GM23338 (cell line): ENCODE measurements at regions not wholly inside any gene's neighbourhood (a gene's known extent, or its start where the extent isn't known, plus 50 kb on each side); places are given as distances from the start of the nearest gene placed in this dataset.

Source experiments
- ATAC-seq: fragments of 200-7000 bp; cut with Tn5 transposase; 3 replicates; pipeline ENCODE4 v1.9.1; 2020
- DNase-seq: peaks from one replicate; pipeline ENCODE4 v3.0.0-alpha.2; 2015; ENCODE audit warnings: low spot score
- H2AFZ ChIP-seq: fragments of 200-600 bp; sonication (generic); 2 replicates; pipeline ENCODE4 v1.8.0; 2016; ENCODE audit warnings: antibody characterized with exemption, mild to moderate bottlenecking, moderate library complexity
- H3F3A ChIP-seq: fragments of 200-600 bp; sonication (generic); replicated peaks from 2 replicates; pipeline ENCODE4 v1.8.0; 2017; ENCODE audit warnings: antibody characterized with exemption, mixed run types, low read depth
- H3K27ac ChIP-seq: fragments of 200-600 bp; sonication (generic); 2 replicates; pipeline ENCODE4 v1.6.1; 2016; ENCODE audit warnings: low read depth
- H3K27me3 ChIP-seq: fragments of 200-600 bp; sonication (generic); 2 replicates; pipeline ENCODE4 v1.8.0; 2016; ENCODE audit warnings: mild to moderate bottlenecking, mixed run types, moderate library complexity; ENCODE audit not compliant: insufficient read depth
- H3K36me3 ChIP-seq: fragments of 200-600 bp; sonication (generic); 2 replicates; pipeline ENCODE4 v1.8.0; 2016; ENCODE audit warnings: mild to moderate bottlenecking; ENCODE audit not compliant: insufficient read depth
- H3K4me1 ChIP-seq: fragments of 200-600 bp; sonication (generic); 2 replicates; pipeline ENCODE4 v1.8.0; 2016; ENCODE audit warnings: mild to moderate bottlenecking, moderate library complexity; ENCODE audit not compliant: insufficient read depth
- H3K4me2 ChIP-seq: fragments of 200-600 bp; sonication (generic); 2 replicates; pipeline ENCODE4 v1.7.1; 2017; ENCODE audit warnings: mixed run types
- H3K4me3 ChIP-seq: fragments of 200-600 bp; sonication (generic); 2 replicates; pipeline ENCODE4 v1.6.1; 2016; ENCODE audit warnings: mixed run types
- H3K79me2 ChIP-seq: fragments of 200-600 bp; sonication (generic); replicated peaks from 2 replicates; pipeline ENCODE4 v1.8.0; 2017; ENCODE audit warnings: mild to moderate bottlenecking; ENCODE audit not compliant: insufficient read depth
- H3K9me2 ChIP-seq: fragments of 200-600 bp; sonication (generic); 2 replicates; pipeline ENCODE4 v1.8.0; 2017; ENCODE audit not compliant: insufficient read depth
- H4K20me1 ChIP-seq: fragments of 200-600 bp; sonication (generic); replicated peaks from 2 replicates; pipeline ENCODE4 v1.8.0; 2017; ENCODE audit warnings: mild to moderate bottlenecking; ENCODE audit not compliant: insufficient read depth
- H3K27ac Mint-ChIP-seq: 2 replicates; pipeline ENCODE4 v1.8.0; 2020; ENCODE audit warnings: inconsistent platforms, mild to moderate bottlenecking, moderate library complexity, mixed read lengths
- H3K27me3 Mint-ChIP-seq: 3 replicates; pipeline ENCODE4 v1.8.0; 2022; ENCODE audit warnings: low read depth, mild to moderate bottlenecking, moderate library complexity, mixed read lengths, inconsistent platforms; ENCODE audit not compliant: insufficient read depth, poor library complexity
- H3K36me3 Mint-ChIP-seq: 3 replicates; pipeline ENCODE4 v1.8.0; 2021; ENCODE audit warnings: low read depth, mild to moderate bottlenecking, inconsistent platforms, moderate library complexity, mixed read lengths
- H3K4me1 Mint-ChIP-seq: 3 replicates; pipeline ENCODE4 v1.8.0; 2020; ENCODE audit warnings: mild to moderate bottlenecking, inconsistent platforms, mixed read lengths
- H3K4me3 Mint-ChIP-seq: 3 replicates; pipeline ENCODE4 v1.8.0; 2021; ENCODE audit warnings: moderate library complexity, mild to moderate bottlenecking, inconsistent platforms, mixed read lengths
- H3K9me3 Mint-ChIP-seq: 3 replicates; pipeline ENCODE4 v1.8.0; 2020; ENCODE audit warnings: moderate library complexity, mild to moderate bottlenecking, inconsistent platforms, mixed read lengths
- CREB1 ChIP-seq: fragments of 250-450 bp; sonication (Bioruptor Pico); IDR thresholded peaks from 2 replicates; pipeline ENCODE4 v1.5.0; 2020; ENCODE audit warnings: low read depth, mild to moderate bottlenecking, moderate library complexity
- EZH2 ChIP-seq: fragments of 200-600 bp; sonication (generic); IDR thresholded peaks from one replicate; pipeline ENCODE4 v1.8.0; 2017; ENCODE audit warnings: antibody characterized with exemption, mild to moderate bottlenecking, low read depth; ENCODE audit not compliant: unreplicated experiment
- EZH2phosphoT487 ChIP-seq: fragments of 200-600 bp; sonication (generic); IDR thresholded peaks from one replicate; pipeline ENCODE4 v1.8.1; 2018; ENCODE audit warnings: antibody characterized with exemption; ENCODE audit not compliant: unreplicated experiment
- JUNB ChIP-seq: IDR thresholded peaks from one replicate; pipeline ENCODE4 v1.6.1; 2016; ENCODE audit warnings: antibody characterized with exemption; ENCODE audit not compliant: unreplicated experiment
- NANOG ChIP-seq: IDR thresholded peaks from 2 replicates; pipeline ENCODE4 v1.6.1; 2016; ENCODE audit warnings: antibody characterized with exemption, borderline replicate concordance
- POLR2AphosphoS5 ChIP-seq: IDR thresholded peaks from 2 replicates; pipeline ENCODE4 v1.6.1; 2016; ENCODE audit warnings: antibody characterized with exemption, low read depth
- STAT1 ChIP-seq: IDR thresholded peaks from one replicate; pipeline ENCODE4 v1.6.1; 2016; ENCODE audit warnings: antibody characterized with exemption; ENCODE audit not compliant: unreplicated experiment
- ZNF114 ChIP-seq: fragments of 250-450 bp; sonication (Bioruptor Pico); IDR thresholded peaks from 2 replicates; pipeline ENCODE4 v1.5.0; 2020; ENCODE audit warnings: mild to moderate bottlenecking, moderate library complexity
- ZNF331 ChIP-seq: fragments of 250-450 bp; sonication (Bioruptor Pico); IDR thresholded peaks from 2 replicates; pipeline ENCODE4 v1.5.0; 2020; ENCODE audit warnings: low read depth, mild to moderate bottlenecking, moderate library complexity
- TF ChIP-seq, protein P1 (sequence below): IDR thresholded peaks from one replicate; pipeline ENCODE4 v1.6.1; 2018; ENCODE audit warnings: antibody characterized with exemption; ENCODE audit not compliant: unreplicated experiment
- TF ChIP-seq, protein P2 (sequence below): IDR thresholded peaks from 2 replicates; pipeline ENCODE4 v1.6.1; 2016; ENCODE audit warnings: antibody characterized with exemption
- TF ChIP-seq, protein P3 (sequence below), 2 experiments: fragments of 200-600 bp in 1 of 2; sonication (generic) in 1 of 2; conservative IDR thresholded peaks; 2 replicates each; pipeline versions ENCODE4 v1.5.1 to v1.6.1; 2016 to 2017; ENCODE audit warnings: antibody characterized with exemption in 2 of 2, low read depth in 2 of 2, mild to moderate bottlenecking in 2 of 2, moderate library complexity in 1 of 2
- TF ChIP-seq, protein P4 (sequence below): fragments of 250-450 bp; sonication (Bioruptor Pico); IDR thresholded peaks from 2 replicates; pipeline ENCODE4 v1.5.0; 2020; ENCODE audit warnings: mild to moderate bottlenecking, moderate library complexity

DNA sequence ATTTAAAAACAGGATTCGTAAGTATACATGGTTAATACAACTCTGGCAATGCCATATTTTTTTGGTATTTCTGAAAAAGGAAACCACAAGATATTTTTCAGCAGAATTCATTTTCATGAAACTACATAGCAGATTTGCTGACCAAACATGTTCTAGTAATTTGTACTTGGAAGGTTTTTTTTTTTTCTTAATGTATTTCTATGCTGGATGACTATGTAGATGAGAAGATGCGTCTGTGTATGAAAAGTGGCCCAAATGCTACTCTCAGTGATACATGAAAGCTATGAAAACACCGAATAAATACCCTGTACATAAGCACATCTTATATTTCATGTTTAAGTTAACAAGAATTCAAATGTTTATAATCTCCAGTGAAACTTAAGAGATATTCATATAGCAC is 400.9 kb upstream of the CYLC2 start:
- no peak overlapping the region for H2AFZ ChIP-seq
- no peak overlapping the region for H3K4me3 ChIP-seq
- no peaks in the 10 kb centered on the region for H3K9me2 ChIP-seq
- H3K4me1 ChIP-seq: no peaks in the 10 kb centered on the region
- no peaks in the 10 kb centered on the region for H4K20me1 ChIP-seq
- DNase-seq (no peak), ATAC-seq (no peak)
- no peaks in the 10 kb centered on the region for H3K79me2 ChIP-seq
- no peak for TF ChIP-seq JUNB
- no peak for TF ChIP-seq POLR2AphosphoS5
- TF ChIP-seq ZNF331 (CRISPR knock-in tag): no peak
- TF ChIP-seq, protein P1, sequence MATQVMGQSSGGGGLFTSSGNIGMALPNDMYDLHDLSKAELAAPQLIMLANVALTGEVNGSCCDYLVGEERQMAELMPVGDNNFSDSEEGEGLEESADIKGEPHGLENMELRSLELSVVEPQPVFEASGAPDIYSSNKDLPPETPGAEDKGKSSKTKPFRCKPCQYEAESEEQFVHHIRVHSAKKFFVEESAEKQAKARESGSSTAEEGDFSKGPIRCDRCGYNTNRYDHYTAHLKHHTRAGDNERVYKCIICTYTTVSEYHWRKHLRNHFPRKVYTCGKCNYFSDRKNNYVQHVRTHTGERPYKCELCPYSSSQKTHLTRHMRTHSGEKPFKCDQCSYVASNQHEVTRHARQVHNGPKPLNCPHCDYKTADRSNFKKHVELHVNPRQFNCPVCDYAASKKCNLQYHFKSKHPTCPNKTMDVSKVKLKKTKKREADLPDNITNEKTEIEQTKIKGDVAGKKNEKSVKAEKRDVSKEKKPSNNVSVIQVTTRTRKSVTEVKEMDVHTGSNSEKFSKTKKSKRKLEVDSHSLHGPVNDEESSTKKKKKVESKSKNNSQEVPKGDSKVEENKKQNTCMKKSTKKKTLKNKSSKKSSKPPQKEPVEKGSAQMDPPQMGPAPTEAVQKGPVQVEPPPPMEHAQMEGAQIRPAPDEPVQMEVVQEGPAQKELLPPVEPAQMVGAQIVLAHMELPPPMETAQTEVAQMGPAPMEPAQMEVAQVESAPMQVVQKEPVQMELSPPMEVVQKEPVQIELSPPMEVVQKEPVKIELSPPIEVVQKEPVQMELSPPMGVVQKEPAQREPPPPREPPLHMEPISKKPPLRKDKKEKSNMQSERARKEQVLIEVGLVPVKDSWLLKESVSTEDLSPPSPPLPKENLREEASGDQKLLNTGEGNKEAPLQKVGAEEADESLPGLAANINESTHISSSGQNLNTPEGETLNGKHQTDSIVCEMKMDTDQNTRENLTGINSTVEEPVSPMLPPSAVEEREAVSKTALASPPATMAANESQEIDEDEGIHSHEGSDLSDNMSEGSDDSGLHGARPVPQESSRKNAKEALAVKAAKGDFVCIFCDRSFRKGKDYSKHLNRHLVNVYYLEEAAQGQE: no peak
- no peak for TF ChIP-seq ZNF114 (CRISPR knock-in tag)
- TF ChIP-seq, protein P2, sequence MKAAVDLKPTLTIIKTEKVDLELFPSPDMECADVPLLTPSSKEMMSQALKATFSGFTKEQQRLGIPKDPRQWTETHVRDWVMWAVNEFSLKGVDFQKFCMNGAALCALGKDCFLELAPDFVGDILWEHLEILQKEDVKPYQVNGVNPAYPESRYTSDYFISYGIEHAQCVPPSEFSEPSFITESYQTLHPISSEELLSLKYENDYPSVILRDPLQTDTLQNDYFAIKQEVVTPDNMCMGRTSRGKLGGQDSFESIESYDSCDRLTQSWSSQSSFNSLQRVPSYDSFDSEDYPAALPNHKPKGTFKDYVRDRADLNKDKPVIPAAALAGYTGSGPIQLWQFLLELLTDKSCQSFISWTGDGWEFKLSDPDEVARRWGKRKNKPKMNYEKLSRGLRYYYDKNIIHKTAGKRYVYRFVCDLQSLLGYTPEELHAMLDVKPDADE: no peak
- TF ChIP-seq, protein P3, sequence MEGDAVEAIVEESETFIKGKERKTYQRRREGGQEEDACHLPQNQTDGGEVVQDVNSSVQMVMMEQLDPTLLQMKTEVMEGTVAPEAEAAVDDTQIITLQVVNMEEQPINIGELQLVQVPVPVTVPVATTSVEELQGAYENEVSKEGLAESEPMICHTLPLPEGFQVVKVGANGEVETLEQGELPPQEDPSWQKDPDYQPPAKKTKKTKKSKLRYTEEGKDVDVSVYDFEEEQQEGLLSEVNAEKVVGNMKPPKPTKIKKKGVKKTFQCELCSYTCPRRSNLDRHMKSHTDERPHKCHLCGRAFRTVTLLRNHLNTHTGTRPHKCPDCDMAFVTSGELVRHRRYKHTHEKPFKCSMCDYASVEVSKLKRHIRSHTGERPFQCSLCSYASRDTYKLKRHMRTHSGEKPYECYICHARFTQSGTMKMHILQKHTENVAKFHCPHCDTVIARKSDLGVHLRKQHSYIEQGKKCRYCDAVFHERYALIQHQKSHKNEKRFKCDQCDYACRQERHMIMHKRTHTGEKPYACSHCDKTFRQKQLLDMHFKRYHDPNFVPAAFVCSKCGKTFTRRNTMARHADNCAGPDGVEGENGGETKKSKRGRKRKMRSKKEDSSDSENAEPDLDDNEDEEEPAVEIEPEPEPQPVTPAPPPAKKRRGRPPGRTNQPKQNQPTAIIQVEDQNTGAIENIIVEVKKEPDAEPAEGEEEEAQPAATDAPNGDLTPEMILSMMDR (conservative IDR thresholded peaks at IDR 0.05; ENCODE audit: low read depth in 2 of 2): no peak
- TF ChIP-seq EZH2phosphoT487: no peak
- no peak for TF ChIP-seq NANOG
- no peak for TF ChIP-seq CREB1 (CRISPR knock-in tag)
- no peak for TF ChIP-seq STAT1
- TF ChIP-seq, protein P4, sequence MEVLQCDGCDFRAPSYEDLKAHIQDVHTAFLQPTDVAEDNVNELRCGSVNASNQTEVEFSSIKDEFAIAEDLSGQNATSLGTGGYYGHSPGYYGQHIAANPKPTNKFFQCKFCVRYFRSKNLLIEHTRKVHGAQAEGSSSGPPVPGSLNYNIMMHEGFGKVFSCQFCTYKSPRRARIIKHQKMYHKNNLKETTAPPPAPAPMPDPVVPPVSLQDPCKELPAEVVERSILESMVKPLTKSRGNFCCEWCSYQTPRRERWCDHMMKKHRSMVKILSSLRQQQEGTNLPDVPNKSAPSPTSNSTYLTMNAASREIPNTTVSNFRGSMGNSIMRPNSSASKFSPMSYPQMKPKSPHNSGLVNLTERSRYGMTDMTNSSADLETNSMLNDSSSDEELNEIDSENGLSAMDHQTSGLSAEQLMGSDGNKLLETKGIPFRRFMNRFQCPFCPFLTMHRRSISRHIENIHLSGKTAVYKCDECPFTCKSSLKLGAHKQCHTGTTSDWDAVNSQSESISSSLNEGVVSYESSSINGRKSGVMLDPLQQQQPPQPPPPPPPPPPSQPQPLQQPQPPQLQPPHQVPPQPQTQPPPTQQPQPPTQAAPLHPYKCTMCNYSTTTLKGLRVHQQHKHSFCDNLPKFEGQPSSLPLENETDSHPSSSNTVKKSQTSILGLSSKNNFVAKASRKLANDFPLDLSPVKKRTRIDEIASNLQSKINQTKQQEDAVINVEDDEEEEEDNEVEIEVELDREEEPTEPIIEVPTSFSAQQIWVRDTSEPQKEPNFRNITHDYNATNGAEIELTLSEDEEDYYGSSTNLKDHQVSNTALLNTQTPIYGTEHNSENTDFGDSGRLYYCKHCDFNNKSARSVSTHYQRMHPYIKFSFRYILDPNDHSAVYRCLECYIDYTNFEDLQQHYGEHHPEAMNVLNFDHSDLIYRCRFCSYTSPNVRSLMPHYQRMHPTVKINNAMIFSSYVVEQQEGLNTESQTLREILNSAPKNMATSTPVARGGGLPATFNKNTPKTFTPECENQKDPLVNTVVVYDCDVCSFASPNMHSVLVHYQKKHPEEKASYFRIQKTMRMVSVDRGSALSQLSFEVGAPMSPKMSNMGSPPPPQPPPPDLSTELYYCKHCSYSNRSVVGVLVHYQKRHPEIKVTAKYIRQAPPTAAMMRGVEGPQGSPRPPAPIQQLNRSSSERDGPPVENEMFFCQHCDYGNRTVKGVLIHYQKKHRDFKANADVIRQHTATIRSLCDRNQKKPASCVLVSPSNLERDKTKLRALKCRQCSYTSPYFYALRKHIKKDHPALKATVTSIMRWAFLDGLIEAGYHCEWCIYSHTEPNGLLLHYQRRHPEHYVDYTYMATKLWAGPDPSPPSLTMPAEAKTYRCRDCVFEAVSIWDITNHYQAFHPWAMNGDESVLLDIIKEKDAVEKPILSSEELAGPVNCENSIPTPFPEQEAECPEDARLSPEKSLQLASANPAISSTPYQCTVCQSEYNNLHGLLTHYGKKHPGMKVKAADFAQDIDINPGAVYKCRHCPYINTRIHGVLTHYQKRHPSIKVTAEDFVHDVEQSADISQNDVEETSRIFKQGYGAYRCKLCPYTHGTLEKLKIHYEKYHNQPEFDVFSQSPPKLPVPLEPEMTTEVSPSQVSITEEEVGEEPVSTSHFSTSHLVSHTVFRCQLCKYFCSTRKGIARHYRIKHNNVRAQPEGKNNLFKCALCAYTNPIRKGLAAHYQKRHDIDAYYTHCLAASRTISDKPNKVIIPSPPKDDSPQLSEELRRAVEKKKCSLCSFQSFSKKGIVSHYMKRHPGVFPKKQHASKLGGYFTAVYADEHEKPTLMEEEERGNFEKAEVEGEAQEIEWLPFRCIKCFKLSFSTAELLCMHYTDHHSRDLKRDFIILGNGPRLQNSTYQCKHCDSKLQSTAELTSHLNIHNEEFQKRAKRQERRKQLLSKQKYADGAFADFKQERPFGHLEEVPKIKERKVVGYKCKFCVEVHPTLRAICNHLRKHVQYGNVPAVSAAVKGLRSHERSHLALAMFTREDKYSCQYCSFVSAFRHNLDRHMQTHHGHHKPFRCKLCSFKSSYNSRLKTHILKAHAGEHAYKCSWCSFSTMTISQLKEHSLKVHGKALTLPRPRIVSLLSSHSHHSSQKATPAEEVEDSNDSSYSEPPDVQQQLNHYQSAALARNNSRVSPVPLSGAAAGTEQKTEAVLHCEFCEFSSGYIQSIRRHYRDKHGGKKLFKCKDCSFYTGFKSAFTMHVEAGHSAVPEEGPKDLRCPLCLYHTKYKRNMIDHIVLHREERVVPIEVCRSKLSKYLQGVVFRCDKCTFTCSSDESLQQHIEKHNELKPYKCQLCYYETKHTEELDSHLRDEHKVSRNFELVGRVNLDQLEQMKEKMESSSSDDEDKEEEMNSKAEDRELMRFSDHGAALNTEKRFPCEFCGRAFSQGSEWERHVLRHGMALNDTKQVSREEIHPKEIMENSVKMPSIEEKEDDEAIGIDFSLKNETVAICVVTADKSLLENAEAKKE: no peak
- TF ChIP-seq EZH2: no peak
- Mint-ChIP-seq H3K27ac (no peak overlapping the region), H3K36me3 (peaks cover 24% of the 10 kb centered on the region; the same call in 2 of the 3 replicates), H3K4me3 (no peak overlapping the region), H3K4me1 (no peaks in the 10 kb centered on the region), H3K27me3 (no peaks in the 10 kb centered on the region), H3K9me3 (peaks cover 94% of the 10 kb centered on the region)
- H3K36me3 ChIP-seq: peaks cover 5% of the 10 kb centered on the region; the same call in 1 of the 2 replicates
- no peak overlapping the region for H3K4me2 ChIP-seq
- no peaks in the 10 kb centered on the region for H3K27me3 ChIP-seq
- H3F3A ChIP-seq: no peaks in the 10 kb centered on the region
- H3K27ac ChIP-seq: no peak overlapping the region
